ENCODE measurements at regions not wholly inside any gene's neighbourhood (a gene's known extent, or its start where the extent isn't known, plus 50 kb on each side); places are given as distances from the start of the nearest gene placed in this dataset.
A peak's percentile ranks its signal among the peaks of the same experiment; 100 is the strongest.

- no peak for DNase-seq (ENCODE audit: low read depth)
Observed at GRCh38 chr13:39244561-39245230, 206.4 kb downstream of the NHLRC3 start.

- DNase-seq (ENCODE audit: low read depth): no peak
Observed at GRCh38 chr13:39245688-39246087, 207.4 kb downstream of the NHLRC3 start.

GRCh38 chr13:39249982-39250381 lies 211.7 kb downstream of the NHLRC3 start:
- no peak for DNase-seq (ENCODE audit: low read depth)

GRCh38 chr13:39250440-39250839 lies 212.2 kb downstream of the NHLRC3 start:
- DNase-seq (ENCODE audit: low read depth): no peak

GRCh38 chr13:39251340-39251739 lies 213.1 kb downstream of the NHLRC3 start:
- no peak for DNase-seq (ENCODE audit: low read depth)

GRCh38 chr13:39253774-39254173 lies 215.5 kb downstream of the NHLRC3 start:
- DNase-seq (ENCODE audit: low read depth): no peak

- no peak for DNase-seq (ENCODE audit: low read depth)
Observed at GRCh38 chr13:39254601-39255000, 216.3 kb downstream of the NHLRC3 start.

- no peak for DNase-seq (ENCODE audit: low read depth)
Observed at GRCh38 chr13:39257642-39258041, 219.4 kb downstream of the NHLRC3 start.

GRCh38 chr13:39259371-39260140 lies 221.3 kb downstream of the NHLRC3 start:
- DNase-seq (ENCODE audit: low read depth): peak; percentile 17

DNA sequence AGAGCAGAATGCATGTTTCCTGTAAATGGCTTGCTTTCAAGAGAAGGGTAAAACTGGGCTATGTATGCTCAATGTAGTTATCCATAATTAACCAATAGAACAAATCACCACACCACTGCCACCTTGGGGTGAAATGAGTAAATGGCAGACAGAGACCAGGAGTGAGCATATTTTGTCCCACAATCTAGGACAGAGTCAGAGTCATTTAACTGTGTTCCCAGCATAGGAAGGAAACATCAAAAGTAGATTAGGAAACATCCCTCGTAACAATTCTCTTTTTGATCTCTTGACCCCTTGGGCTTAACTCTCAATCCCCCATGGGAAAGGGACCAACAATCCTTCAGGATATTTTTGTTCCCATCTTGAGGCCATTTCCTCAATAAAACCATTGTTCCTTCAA lies 224.8 kb downstream of the NHLRC3 start:
- peak; percentile 39 for DNase-seq (ENCODE audit: low read depth)

- no peak for DNase-seq (ENCODE audit: low read depth)
Observed at GRCh38 chr13:39263531-39263930, 225.3 kb downstream of the NHLRC3 start.

DNA sequence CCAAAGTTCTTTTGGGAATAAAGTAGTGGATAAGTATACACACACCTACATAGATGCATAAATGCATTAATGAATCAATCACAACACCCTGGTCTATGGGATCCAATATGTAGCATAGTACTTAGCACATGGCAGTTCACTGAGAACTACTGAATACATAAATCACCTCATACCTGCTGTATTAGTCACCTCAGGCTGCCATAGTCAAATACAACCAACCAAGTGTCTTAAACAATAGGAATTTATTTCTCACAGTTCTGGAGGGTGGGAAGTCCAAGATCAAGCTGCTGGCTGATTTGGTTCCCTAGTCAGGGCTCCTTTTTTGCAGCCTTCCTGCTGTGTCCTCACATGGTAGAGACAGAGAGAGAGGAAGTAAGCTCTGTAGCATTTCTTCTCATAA lies 228.2 kb downstream of the NHLRC3 start:
- no peak for DNase-seq (ENCODE audit: low read depth)

GRCh38 chr13:39268398-39268797 lies 230.1 kb downstream of the NHLRC3 start:
- no peak for DNase-seq (ENCODE audit: low read depth)

DNA sequence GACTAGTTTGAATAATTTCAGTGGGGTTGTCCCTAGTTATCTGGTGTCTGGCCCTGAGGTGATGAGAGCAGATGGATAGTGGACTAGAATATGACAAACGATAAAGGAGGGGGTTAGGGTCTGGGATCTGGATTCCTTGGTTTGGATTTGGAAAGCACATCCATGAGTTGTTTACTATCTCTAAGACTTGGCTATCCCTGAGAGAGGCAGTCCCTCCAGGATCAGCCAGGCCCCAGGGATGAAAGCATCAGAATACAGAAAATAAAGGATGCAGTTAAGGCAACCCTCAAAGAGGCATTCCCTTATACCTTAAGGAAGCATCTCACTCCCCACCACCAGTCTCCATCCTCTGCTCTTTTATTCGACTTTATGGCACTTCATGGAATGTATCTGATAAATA lies 230.7 kb downstream of the NHLRC3 start:
- DNase-seq (ENCODE audit: low read depth): no peak

DNA sequence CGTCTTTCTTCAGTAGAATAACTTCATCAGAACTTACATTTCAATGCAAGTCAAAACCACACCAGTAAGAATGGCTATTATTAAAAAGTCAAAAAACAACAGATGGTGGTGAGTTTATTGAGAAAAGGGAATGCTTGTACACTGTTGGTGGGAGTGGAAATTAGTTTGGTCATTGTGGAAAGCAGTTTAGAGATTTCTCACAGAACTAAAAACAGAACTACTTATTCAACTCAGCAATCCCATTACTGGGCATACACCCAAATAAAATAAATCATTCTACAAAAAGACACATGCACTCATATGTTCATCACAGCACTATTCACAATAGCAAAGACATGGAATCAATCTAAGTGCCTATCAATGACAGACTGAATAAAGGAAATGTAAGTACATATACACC lies 231.2 kb downstream of the NHLRC3 start:
- no peak for DNase-seq (ENCODE audit: low read depth)

DNA sequence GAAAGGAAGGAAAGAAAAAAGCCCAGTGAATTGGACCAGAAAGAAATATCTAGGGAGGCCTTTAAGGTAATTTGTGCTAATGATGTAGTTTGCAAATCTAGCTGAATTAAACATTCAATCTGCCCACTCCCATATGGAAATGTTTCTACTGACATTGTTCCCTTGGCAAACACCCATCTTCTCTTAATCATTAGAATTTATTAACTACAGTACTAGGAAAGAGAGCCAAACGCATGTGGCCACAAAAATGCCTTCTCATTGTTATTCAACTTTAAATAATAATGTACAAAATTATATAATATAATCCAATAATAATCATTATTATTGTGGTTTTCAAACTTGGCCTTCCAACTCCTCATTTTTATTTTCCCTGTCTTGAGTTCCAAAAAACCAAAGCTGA lies 234.7 kb downstream of the NHLRC3 start:
- no peak for DNase-seq (ENCODE audit: low read depth)

DNA sequence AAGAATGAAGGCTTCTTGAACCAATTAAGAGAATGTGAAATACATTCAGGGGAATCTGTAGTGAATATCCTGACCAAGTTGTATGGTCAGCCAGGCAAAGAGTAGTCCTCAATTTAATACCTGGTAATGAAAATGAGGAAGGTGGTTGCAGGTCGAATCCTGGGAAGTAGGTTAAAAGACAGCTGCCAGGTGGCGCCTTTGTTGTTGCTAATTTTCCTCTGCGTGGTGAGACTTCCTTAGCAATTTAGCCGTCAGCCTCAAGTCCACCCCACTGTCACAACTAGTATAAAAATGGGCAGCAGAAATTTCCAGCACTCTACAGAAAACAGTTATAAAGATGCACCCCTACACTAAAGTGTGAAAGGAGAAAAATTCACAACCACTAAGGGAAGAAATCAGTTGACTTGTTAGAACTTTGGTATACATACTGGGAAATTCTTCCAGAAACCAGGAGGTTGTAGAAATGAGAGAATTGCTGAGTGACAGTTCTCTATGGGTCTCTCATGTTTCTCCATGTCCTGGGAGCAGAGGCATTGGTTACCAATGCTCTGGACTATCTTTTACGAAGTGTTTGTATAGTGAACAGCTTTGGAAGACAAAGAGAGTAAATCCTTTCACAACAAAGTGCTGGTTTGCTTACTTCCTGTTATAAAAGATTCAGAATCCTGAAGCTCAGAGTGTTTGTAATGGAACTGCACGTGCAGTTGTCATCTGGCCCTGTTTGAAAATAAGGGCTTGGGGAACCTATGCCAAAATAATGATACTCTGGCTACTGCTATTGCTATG lies 235.9 kb downstream of the NHLRC3 start:
- DNase-seq (ENCODE audit: low read depth): no peak

- no peak for DNase-seq (ENCODE audit: low read depth)
Observed at GRCh38 chr13:39274739-39275325, 236.6 kb downstream of the NHLRC3 start.

DNA sequence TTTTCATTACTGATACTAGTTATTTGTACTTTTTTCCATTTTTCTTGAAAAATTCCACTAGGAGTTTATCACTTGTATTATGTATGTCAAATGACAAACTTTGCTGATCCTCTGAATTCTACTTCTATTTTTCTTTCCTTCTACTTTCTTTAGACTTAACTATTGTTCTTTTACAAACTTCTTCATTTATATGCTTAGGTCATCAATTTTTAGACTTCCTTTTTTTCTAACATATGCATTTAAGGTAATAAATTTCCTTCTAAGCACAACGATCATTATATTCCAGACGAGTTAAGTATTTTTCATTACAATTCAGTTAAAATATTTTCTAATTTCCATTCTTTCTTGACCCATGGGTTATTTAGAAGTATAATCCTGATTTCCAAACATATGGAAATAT lies 240.8 kb downstream of the NHLRC3 start:
- no peak for DNase-seq (ENCODE audit: low read depth)

- no peak for DNase-seq (ENCODE audit: low read depth)
Observed at GRCh38 chr13:39281539-39282150, 243.4 kb downstream of the NHLRC3 start.

DNA sequence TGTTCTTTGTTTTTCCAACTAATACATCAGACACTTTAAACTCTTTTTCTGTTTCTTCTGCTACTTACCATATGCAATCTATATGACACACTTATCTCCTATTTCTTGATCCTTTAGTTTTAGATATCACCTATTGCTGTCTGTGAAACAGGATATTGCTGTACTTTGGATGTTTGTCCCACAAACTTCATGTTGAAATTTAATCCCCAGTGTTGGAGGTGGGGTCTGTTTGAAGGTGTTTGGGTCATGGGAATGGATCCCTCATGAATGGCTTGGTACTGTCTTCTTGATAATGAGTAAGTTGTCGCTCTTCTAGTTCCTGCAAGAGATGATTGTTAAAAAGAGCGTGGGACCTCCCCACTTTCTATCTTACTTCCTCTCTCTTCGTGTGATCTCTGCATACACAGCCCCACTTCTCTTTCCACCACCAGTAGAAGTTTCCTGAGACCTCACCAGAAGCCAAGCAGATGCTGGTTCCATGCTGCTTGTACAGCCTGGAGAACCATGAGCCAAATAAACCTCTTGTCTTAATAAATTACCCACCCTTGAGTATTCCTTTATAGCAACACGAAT lies 244.2 kb downstream of the NHLRC3 start:
- DNase-seq (ENCODE audit: low read depth): no peak

DNA sequence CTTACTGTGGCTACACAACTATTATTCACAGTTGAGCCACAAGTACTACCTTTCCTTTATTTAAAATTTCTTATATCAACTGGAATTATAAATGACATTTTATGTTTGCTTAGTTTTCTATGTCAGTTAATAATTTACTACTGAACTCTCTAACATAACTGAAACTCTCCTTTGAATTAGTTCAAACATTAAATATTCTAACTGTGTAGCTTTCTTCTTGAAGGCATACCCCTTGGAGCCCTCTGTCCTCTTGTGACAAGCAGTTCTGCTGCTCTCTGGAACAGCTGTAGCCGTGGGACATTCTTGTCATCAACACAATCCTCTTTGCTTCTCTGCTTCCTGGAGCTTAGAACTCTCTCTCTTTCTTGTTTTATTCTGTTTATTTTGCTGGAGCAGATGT lies 244.8 kb downstream of the NHLRC3 start:
- no peak for DNase-seq (ENCODE audit: low read depth)

Measured in activated T-cell treated with anti-CD3 and anti-CD28 coated beads for 24 hours (primary cell).